NCI-H2171 (cell line): ENCODE measurements at regions not wholly inside any gene's neighbourhood (a gene's known extent, or its start where the extent isn't known, plus 50 kb on each side); places are given as distances from the start of the nearest gene placed in this dataset.
"Not testable (repeated sequence)": the region's sequence is repeated elsewhere in the genome, so short reads cannot be mapped to it uniquely, and the experiment has no call there.

Source experiments
- DNase-seq: peaks from one replicate; lab custom pipeline; 2025; lab: John Stamatoyannopoulos, UW

GRCh38 chr15:96582473-96582872, 252.0 kb downstream of the NR2F2 start:
- no peak for DNase-seq

- DNase-seq = no peak
Observed at GRCh38 chr15:96583671-96584070, 253.2 kb downstream of the NR2F2 start.

- DNase-seq = no peak
Observed at GRCh38 chr15:96585484-96586386, 255.2 kb downstream of the NR2F2 start.

- no peak for DNase-seq
Observed at GRCh38 chr15:96586901-96587300, 256.4 kb downstream of the NR2F2 start.

- DNase-seq = no peak
Observed at GRCh38 chr15:96589864-96590263, 259.4 kb downstream of the NR2F2 start.

GRCh38 chr15:96593735-96594134, 263.2 kb downstream of the NR2F2 start:
- DNase-seq = no peak

- DNase-seq = no peak
Observed at GRCh38 chr15:96595951-96596350, 265.5 kb downstream of the NR2F2 start.

GRCh38 chr15:96598514-96598913, 268.0 kb downstream of the NR2F2 start:
- no peak for DNase-seq

GRCh38 chr15:96599268-96599667, 268.8 kb downstream of the NR2F2 start:
- no peak for DNase-seq

- DNase-seq = no peak
Observed at GRCh38 chr15:96600350-96600749, 269.9 kb downstream of the NR2F2 start.

GRCh38 chr15:96606617-96607016, 276.1 kb downstream of the NR2F2 start:
- no peak for DNase-seq

- no peak for DNase-seq
Observed at GRCh38 chr15:96610757-96611156, 280.3 kb downstream of the NR2F2 start.

GRCh38 chr15:96612917-96613316, 282.4 kb downstream of the NR2F2 start:
- no peak for DNase-seq

- no peak for DNase-seq
Observed at GRCh38 chr15:96619174-96619573, 288.7 kb downstream of the NR2F2 start.

- no peak for DNase-seq
Observed at GRCh38 chr15:96622714-96623113, 292.2 kb downstream of the NR2F2 start.

GRCh38 chr15:96625256-96625655, 294.8 kb downstream of the NR2F2 start:
- DNase-seq = no peak

- DNase-seq = no peak
Observed at GRCh38 chr15:96627031-96627568, 296.6 kb downstream of the NR2F2 start.

- no peak for DNase-seq
Observed at GRCh38 chr15:96629511-96629910, 299.0 kb downstream of the NR2F2 start.

GRCh38 chr15:96638793-96639192, 308.3 kb downstream of the NR2F2 start:
- DNase-seq = no peak

GRCh38 chr15:96645796-96646195, 315.3 kb downstream of the NR2F2 start:
- no peak for DNase-seq

GRCh38 chr15:96648866-96649265, 318.4 kb downstream of the NR2F2 start:
- DNase-seq = no peak

GRCh38 chr15:96657096-96657495, 326.6 kb downstream of the NR2F2 start:
- DNase-seq = no peak

- not testable (repeated sequence) for DNase-seq
Observed at GRCh38 chr15:96666979-96667378, 336.5 kb downstream of the NR2F2 start.

GRCh38 chr15:96670389-96670788, 339.9 kb downstream of the NR2F2 start:
- DNase-seq = no peak
